ENCODE measurements at regions not wholly inside any gene's neighbourhood (a gene's known extent, or its start where the extent isn't known, plus 50 kb on each side); places are given as distances from the start of the nearest gene placed in this dataset.
A peak's percentile ranks its signal among the peaks of the same experiment; 100 is the strongest.

- H3K27me3 Mint-ChIP-seq (ENCODE audit: low read depth) = peaks cover 44% of the 10 kb centered on the region
- peaks cover 1% of the 10 kb centered on the region for H3K36me3 Mint-ChIP-seq (ENCODE audit: low read depth)
- H3K4me3 Mint-ChIP-seq (ENCODE audit: unreplicated experiment) = no peak overlapping the region
- H3K27ac Mint-ChIP-seq (ENCODE audit: unreplicated experiment) = no peak overlapping the region
- DNase-seq (ENCODE audit: low spot score) = peak; percentile 52
- TF ChIP-seq CTCF (IDR thresholded peaks at IDR 0.05) = no peak
- no peaks in the 10 kb centered on the region for H3K9me3 Mint-ChIP-seq (ENCODE audit: low read depth)
- no peaks in the 10 kb centered on the region for H3K4me1 Mint-ChIP-seq (ENCODE audit: low read depth)
Observed at GRCh38 chr2:120503206-120503792, 157.4 kb downstream of the INHBB start.

DNA sequence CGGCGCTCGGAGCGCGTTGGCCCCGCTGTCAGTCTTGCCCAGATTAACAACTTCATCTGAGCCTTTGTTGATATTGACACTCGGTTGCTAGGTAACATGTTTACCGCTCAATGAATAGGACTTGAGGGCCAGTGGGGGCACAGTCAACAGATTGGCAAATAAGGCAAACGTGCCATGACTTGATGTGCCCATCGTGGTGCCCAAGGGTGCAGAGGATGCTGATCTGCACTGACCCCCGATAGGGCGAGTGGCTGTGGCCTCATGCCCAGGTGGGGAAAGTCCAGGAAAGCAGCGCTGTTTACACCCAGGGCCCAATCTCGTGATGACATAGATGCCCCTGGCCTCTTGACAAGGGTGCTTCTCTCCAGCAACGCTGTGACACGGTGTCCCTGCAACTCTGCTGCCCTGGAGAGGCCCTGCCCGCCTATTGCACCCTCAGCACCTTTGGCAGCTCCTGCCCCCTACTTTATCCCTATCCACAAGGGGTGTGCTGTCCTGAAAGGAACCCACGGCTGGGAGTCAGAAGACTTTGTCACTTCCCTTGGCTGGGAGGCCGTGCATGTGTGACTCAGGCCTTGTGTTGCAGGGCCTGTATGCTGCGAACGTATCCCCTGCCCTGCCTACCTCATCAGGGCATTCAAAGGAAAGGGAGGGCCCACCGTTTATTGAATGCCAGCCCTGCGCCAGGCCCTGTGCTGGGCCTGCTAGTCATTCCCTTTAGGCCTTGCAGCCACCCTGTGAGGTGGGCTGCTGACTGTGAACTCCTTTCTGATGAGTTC is 158.0 kb downstream of the INHBB start:
- TF ChIP-seq CTCF (IDR thresholded peaks at IDR 0.05) = no peak
- Mint-ChIP-seq H3K27me3 (ENCODE audit: low read depth) (peaks cover 43% of the 10 kb centered on the region), H3K9me3 (ENCODE audit: low read depth) (no peaks in the 10 kb centered on the region), H3K4me3 (ENCODE audit: unreplicated experiment) (no peak overlapping the region), H3K4me1 (ENCODE audit: low read depth) (peaks cover 6% of the 10 kb centered on the region), H3K27ac (ENCODE audit: unreplicated experiment) (no peak overlapping the region), H3K36me3 (ENCODE audit: low read depth) (peaks cover 1% of the 10 kb centered on the region)
- peak; percentile 67 for DNase-seq (ENCODE audit: low spot score)

DNA sequence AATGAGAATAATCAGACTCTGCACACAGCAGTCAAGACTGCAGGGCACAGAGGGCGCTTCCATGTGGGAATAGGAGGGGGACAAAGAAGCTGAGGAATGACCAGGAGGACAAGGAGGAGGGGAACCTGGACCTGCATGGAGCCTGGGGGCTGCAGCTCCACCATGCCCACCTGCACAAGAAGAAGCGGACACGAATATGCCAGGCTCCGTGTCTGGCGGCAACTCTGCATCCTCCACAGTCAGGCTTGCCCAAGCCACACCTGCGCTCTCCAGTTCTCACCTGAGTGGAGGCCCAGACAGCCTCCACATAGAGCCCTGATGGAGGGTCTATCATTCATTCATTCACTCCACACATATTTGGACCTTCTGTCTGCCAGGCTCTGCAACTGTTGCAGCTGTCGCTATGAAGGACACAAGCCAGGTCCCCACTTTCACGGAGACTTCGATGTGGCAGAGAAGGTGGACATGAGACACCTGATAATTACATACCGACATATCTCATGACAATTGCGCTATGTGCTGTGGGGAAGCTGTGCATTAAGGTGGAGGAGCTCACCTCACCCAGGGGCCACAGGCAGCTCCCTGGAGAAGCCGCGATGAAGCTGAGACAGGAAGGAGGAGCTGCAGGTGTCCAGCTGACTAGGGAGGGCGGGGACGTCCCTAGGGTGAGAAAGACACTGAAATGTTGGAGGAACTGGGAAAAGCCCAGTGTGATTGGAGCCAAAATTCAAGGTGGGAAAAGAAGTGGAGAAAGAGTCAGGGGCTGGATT is 159.2 kb downstream of the INHBB start:
- Mint-ChIP-seq H3K27ac (ENCODE audit: unreplicated experiment) (no peak overlapping the region), H3K4me3 (ENCODE audit: unreplicated experiment) (no peak overlapping the region), H3K27me3 (ENCODE audit: low read depth) (peaks cover 36% of the 10 kb centered on the region), H3K36me3 (ENCODE audit: low read depth) (peaks cover 1% of the 10 kb centered on the region), H3K9me3 (ENCODE audit: low read depth) (no peaks in the 10 kb centered on the region), H3K4me1 (ENCODE audit: low read depth) (peaks cover 9% of the 10 kb centered on the region)
- no peak for TF ChIP-seq CTCF (IDR thresholded peaks at IDR 0.05)
- DNase-seq (ENCODE audit: low spot score) = peak; percentile 64

GRCh38 chr2:120508567-120509041 is 162.7 kb downstream of the INHBB start:
- no peak for TF ChIP-seq CTCF (IDR thresholded peaks at IDR 0.05)
- H3K27me3 Mint-ChIP-seq (ENCODE audit: low read depth) = peaks cover 29% of the 10 kb centered on the region
- H3K4me3 Mint-ChIP-seq (ENCODE audit: unreplicated experiment) = no peak overlapping the region
- peaks cover 9% of the 10 kb centered on the region for H3K4me1 Mint-ChIP-seq (ENCODE audit: low read depth)
- no peaks in the 10 kb centered on the region for H3K36me3 Mint-ChIP-seq (ENCODE audit: low read depth)
- no peak overlapping the region for H3K27ac Mint-ChIP-seq (ENCODE audit: unreplicated experiment)
- no peak for DNase-seq (ENCODE audit: low spot score)
- H3K9me3 Mint-ChIP-seq (ENCODE audit: low read depth) = no peaks in the 10 kb centered on the region

DNA sequence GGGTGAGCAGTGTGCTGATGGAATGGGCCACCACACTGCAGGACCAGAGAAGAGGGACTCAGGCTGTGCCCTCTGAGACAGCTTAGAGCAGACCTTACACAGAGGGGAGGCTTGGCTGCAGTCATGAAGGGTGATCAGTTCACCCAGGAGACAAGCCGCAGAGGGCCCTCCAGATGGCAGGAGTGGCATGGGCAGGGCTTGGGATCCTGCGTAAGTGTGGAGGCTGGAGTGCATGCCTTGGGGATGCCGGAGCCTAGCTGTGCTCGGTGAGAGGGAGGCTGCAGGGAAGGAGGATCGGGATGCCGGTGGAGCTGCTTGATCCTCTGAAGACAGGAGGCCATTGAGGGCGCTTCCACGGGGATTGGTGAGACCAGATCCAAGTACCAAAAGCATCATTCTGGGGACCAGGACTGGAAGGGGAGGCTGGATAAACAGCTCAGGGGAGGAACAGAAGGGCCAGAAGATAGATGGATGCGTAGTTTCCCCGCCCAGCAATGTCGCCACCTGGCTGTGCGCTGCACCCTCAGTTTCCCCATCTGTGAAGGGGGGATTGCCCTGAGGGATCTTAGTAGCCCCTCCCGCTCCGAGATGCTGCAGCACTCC is 163.4 kb downstream of the INHBB start:
- peak; percentile 75 for DNase-seq (ENCODE audit: low spot score)
- H3K4me3 Mint-ChIP-seq (ENCODE audit: unreplicated experiment) = no peak overlapping the region
- peaks cover 9% of the 10 kb centered on the region for H3K4me1 Mint-ChIP-seq (ENCODE audit: low read depth)
- H3K36me3 Mint-ChIP-seq (ENCODE audit: low read depth) = no peaks in the 10 kb centered on the region
- H3K27me3 Mint-ChIP-seq (ENCODE audit: low read depth) = peaks cover 29% of the 10 kb centered on the region
- TF ChIP-seq CTCF (IDR thresholded peaks at IDR 0.05) = no peak
- H3K9me3 Mint-ChIP-seq (ENCODE audit: low read depth) = no peaks in the 10 kb centered on the region
- H3K27ac Mint-ChIP-seq (ENCODE audit: unreplicated experiment) = no peak overlapping the region
